ENCODE measurements at regions not wholly inside any gene's neighbourhood (a gene's known extent, or its start where the extent isn't known, plus 50 kb on each side); places are given as distances from the start of the nearest gene placed in this dataset.

GRCh38 chr3:40745381-40746106, 220.8 kb downstream of the ZNF621 start:
- no peaks in the 10 kb centered on the region for H3K4me1 ChIP-seq
- DNase-seq = no peak
- intact Hi-C loops (cut with DNase I; ENCODE audit: low total_unique reads) = loop anchor here (10.0 kb wide), 1 partner anchor 49 kb away; no protein-coding TSS in a partner anchor
- H3K9me3 ChIP-seq = no peaks in the 10 kb centered on the region
- no peaks in the 10 kb centered on the region for H3K36me3 ChIP-seq
- no peak overlapping the region for H3K4me3 ChIP-seq
- no peak overlapping the region for H3K27ac ChIP-seq
- TF ChIP-seq CTCF (IDR thresholded peaks at IDR 0.05 in 4 of 5, conservative IDR thresholded peaks at IDR 0.05 in 1 of 5) = no peak
- no peak for TF ChIP-seq POLR2A (IDR thresholded peaks at IDR 0.05)
- in situ Hi-C loops (cut with MboI; ENCODE audit: low sequenced_read_pairs in 4 of 4) = no loop called here
- H3K27me3 ChIP-seq = no peaks in the 10 kb centered on the region
- no peak for ATAC-seq

GRCh38 chr3:40751666-40752065, 226.9 kb downstream of the ZNF621 start:
- no peak for DNase-seq
- H3K36me3 ChIP-seq = no peaks in the 10 kb centered on the region
- no peak overlapping the region for H3K4me3 ChIP-seq
- no peaks in the 10 kb centered on the region for H3K4me1 ChIP-seq
- intact Hi-C loops (cut with DNase I; ENCODE audit: low total_unique reads) (no loop called here), in situ Hi-C loops (cut with MboI; ENCODE audit: low sequenced_read_pairs in 4 of 4) (no loop called here)
- ATAC-seq = no peak
- H3K9me3 ChIP-seq = no peaks in the 10 kb centered on the region
- H3K27ac ChIP-seq = no peak overlapping the region
- H3K27me3 ChIP-seq = no peaks in the 10 kb centered on the region
- TF ChIP-seq POLR2A (IDR thresholded peaks at IDR 0.05) (no peak), CTCF (IDR thresholded peaks at IDR 0.05 in 4 of 5, conservative IDR thresholded peaks at IDR 0.05 in 1 of 5) (no peak)

GRCh38 chr3:40752492-40752891, 227.7 kb downstream of the ZNF621 start:
- DNase-seq (no peak), ATAC-seq (no peak)
- Histone ChIP-seq H3K36me3 (no peaks in the 10 kb centered on the region), H3K4me1 (no peaks in the 10 kb centered on the region), H3K9me3 (no peaks in the 10 kb centered on the region), H3K27ac (no peak overlapping the region), H3K27me3 (no peaks in the 10 kb centered on the region), H3K4me3 (no peak overlapping the region)
- intact Hi-C loops (cut with DNase I; ENCODE audit: low total_unique reads) (no loop called here), in situ Hi-C loops (cut with MboI; ENCODE audit: low sequenced_read_pairs in 4 of 4) (no loop called here)
- no peak for TF ChIP-seq POLR2A (IDR thresholded peaks at IDR 0.05)
- TF ChIP-seq CTCF (IDR thresholded peaks at IDR 0.05 in 4 of 5, conservative IDR thresholded peaks at IDR 0.05 in 1 of 5) = no peak

- Histone ChIP-seq H3K36me3 (no peaks in the 10 kb centered on the region), H3K27ac (no peak overlapping the region), H3K27me3 (no peaks in the 10 kb centered on the region), H3K9me3 (no peaks in the 10 kb centered on the region), H3K4me3 (no peak overlapping the region), H3K4me1 (no peaks in the 10 kb centered on the region)
- DNase-seq (no peak), ATAC-seq (no peak)
- intact Hi-C loops (cut with DNase I; ENCODE audit: low total_unique reads) = no loop called here
- no peak for TF ChIP-seq POLR2A (IDR thresholded peaks at IDR 0.05)
- no peak for TF ChIP-seq CTCF (IDR thresholded peaks at IDR 0.05 in 4 of 5, conservative IDR thresholded peaks at IDR 0.05 in 1 of 5)
- in situ Hi-C loops (cut with MboI; ENCODE audit: low sequenced_read_pairs in 4 of 4) = no loop called here
These were observed 228.6 kb downstream of the ZNF621 start for GRCh38 chr3:40753291-40753770.
